ENCODE measurements at regions not wholly inside any gene's neighbourhood (a gene's known extent, or its start where the extent isn't known, plus 50 kb on each side); places are given as distances from the start of the nearest gene placed in this dataset.
"Not testable (repeated sequence)": the region's sequence is repeated elsewhere in the genome, so short reads cannot be mapped to it uniquely, and the experiment has no call there.

DNA sequence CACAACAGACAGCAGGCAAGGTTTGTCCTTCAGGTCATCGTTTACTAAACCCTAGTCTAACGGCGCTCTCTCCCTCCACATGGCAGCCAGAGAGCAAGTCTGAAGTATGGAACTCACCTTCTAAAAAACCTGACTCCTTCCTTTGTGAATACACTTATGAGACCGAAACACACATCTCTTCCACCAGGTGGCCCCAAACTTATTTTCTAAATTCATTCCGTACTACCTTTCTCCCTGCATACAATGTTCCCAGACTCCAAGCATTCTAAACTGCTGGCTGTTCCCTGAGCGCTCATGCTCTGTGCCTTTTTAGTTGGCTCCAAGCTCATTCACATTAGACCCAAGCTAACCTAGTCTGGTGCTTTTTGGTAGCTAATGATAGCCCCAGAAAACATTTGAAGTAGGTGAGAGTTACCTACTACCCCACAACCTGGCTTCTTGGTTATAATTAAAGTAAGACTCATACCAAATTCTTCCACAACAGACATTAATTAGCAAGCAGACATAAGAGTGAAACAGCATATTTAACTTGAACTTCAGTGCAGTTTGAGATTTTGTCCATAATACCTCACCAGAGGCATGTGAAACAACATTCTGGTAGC is 67.6 kb upstream of the DCLK2 start:
- DNase-seq (ENCODE audit: extremely low read depth in 1 of 11, low read depth in 9 of 11, low spot score in 4 of 11) = peak in 4 of 11 donors; percentile 50 to 73 (median 58)

DNA sequence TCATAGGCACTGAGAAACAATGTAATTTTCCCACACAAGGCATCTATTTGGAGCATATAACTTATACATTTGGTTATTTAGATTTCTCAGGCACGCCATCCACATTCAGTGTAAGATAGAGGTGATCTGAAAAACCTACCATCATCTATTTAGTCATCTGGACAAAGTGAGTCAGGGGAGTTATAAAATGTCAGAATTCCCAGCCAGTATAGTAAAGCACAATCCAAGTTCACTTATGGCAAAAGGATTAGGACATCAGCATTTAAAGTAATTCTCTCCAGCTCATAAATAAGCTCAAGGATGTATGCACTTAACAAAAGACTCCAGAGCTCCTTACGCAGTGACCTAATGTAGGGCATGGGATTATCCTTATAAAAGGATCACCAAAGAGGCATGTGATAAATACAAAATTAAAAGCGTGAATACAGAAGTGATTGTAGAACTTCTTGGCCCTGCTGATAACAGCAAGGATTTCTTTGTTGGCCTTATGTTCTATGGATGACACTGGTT is 65.3 kb upstream of the DCLK2 start:
- no peak for DNase-seq (ENCODE audit: extremely low read depth in 1 of 11, low read depth in 9 of 11, low spot score in 4 of 11)

DNA sequence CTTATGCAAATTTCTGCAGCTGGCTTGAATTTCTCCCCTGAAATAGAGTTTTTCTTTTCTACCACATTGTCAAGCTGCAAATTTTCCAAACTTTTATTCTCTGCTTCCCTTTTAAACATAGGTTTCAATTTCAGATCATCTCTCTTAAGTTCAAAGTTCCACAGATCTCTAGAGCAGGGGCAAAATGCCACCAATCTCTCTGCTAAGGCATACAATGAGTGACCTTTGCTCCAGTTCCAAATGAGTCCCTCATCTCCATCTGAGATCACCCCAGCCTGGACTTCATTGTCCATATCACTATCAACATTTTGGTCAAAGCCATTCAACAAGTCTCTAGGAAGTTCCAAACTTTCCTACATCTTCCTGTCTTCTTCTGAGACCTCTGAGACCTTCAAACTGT is 62.3 kb upstream of the DCLK2 start:
- not testable (repeated sequence) for DNase-seq (ENCODE audit: extremely low read depth in 1 of 11, low read depth in 9 of 11, low spot score in 4 of 11)

DNA sequence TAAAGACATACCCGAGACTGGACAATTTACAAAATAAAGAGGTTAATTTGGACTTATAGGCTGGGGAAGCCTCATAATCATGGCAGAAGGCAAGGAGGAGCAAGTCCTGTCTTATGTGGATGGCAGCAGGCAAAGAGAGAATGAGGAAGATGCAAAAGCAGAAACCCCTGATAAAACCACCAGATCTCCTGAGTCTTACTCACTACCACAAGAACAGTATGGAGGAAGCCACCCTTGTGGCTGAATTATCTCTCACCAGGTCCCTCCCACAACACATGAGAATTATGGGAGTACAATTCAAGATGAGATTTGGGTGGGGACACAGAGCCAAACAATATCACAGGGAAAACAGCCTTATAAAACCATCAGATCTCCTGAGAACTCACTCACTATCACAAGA is 61.6 kb upstream of the DCLK2 start:
- not testable (repeated sequence) for DNase-seq (ENCODE audit: extremely low read depth in 1 of 11, low read depth in 9 of 11, low spot score in 4 of 11)

DNA sequence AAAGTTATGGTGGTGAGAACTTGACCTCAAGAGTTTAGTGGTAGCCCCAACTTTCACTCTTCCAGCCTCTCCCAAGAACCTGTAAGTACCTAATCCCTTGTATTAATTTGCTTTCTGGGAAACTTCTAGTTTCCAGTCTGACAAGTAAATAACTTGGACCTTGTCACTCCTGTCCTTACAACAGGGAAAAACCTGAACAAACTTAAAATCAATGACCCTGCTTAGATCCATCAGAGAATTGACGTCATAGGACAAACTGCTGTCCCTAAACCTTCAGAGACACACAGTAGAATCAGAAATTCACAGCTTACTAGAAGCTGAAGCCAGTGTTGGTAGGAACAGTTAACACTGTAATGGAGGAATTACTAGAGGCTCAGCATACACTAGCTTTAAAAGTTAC is 60.0 kb upstream of the DCLK2 start:
- no peak for DNase-seq (ENCODE audit: extremely low read depth in 1 of 11, low read depth in 9 of 11, low spot score in 4 of 11)

DNA sequence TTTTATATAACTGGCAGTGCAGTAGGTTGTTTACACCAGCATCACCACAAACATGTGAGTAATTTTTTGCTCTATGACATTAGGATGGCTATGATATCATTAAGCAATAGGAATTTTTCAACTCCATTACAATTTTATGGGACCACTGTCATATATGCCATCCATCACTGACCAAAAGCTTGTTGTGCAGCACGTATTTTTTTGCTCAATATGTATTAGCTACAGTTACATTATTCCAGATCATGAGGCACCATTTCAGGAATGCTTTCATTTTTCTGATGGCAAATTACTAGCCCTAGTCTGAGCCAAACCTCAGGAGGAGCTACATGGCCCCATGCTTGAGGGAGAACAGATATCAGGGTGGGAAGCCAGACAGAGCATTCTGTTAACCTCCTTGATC is 56.8 kb upstream of the DCLK2 start:
- no peak for DNase-seq (ENCODE audit: extremely low read depth in 1 of 11, low read depth in 9 of 11, low spot score in 4 of 11)

DNA sequence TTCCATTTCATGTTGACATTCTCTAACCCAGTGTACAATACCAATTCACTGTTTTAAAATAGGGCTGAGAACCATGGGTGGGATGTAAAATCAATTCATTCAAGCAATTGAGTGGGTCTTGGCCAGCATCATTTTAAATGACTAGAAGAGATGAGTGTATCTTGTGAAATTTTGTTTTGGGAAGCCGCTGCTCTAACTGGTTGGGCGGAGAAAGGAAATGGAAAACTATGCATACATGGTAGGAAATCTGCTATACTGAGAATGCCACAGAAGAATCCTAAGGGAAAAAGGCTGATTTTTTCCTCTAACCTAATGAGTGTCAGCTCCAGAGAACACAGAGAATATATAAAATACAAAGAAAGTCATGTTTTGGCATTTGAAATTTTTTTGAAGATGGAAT is 54.8 kb upstream of the DCLK2 start:
- no peak for DNase-seq (ENCODE audit: extremely low read depth in 1 of 11, low read depth in 9 of 11, low spot score in 4 of 11)

DNA sequence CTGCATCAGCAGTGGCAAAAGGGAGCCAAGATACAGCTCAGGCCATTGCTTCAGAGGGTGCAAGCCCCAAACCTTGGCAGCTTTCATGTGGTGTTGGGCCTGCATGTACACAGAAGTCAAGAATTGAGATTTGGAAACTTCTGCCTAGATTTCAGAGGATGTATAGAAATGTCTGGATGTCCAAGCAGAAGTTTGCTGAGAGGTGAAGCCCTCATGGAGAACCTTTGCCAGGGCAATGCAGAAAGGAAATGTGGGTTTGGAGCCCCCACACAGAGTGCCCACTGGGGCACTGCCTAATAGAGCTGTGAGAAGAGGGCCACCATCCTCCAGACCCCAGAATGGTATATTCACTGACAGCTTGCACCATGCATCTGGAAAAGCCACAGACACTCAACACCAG is 51.3 kb upstream of the DCLK2 start:
- not testable (repeated sequence) for DNase-seq (ENCODE audit: extremely low read depth in 1 of 11, low read depth in 9 of 11, low spot score in 4 of 11)

Data from renal cortex interstitium (tissue), 11 donors.